ENCODE measurements at regions not wholly inside any gene's neighbourhood (a gene's known extent, or its start where the extent isn't known, plus 50 kb on each side); places are given as distances from the start of the nearest gene placed in this dataset.
"Not testable (repeated sequence)": the region's sequence is repeated elsewhere in the genome, so short reads cannot be mapped to it uniquely, and the experiment has no call there.

- not testable (repeated sequence) for TF ChIP-seq CTCF, POLR2A, EP300, POLR2AphosphoS5 (IDR thresholded peaks at IDR 0.05)
Measured at GRCh38 chr4:97141332-97141731, 1001.9 kb downstream of the STPG2 start.

Data from suprapubic skin (tissue), 4 donors.